SK-N-MC (cell line): ENCODE measurements at regions not wholly inside any gene's neighbourhood (a gene's known extent, or its start where the extent isn't known, plus 50 kb on each side); places are given as distances from the start of the nearest gene placed in this dataset.

ENCODE experiments used
- EZH2 ChIP-seq: fragments of 200-600 bp; sonication (generic); IDR thresholded peaks from one replicate; pipeline ENCODE4 v1.6.1; 2017; ENCODE audit warnings: antibody characterized with exemption
- FOXP2 ChIP-seq: optimal IDR thresholded peaks from 2 replicates; pipeline ENCODE3; 2011; ENCODE audit warnings: mild to moderate bottlenecking, moderate library complexity; ENCODE audit not compliant: insufficient read depth; ENCODE audit errors: extremely low read length, control extremely low read depth
- POLR2AphosphoS5 ChIP-seq: IDR thresholded peaks from 2 replicates; pipeline ENCODE4 v1.6.1; 2012; ENCODE audit warnings: mild to moderate bottlenecking, low read depth, low read length, borderline replicate concordance

GRCh38 chr4:124329134-124329533, 383.4 kb downstream of the ANKRD50 start:
- TF ChIP-seq EZH2 = no peak
- no peak for TF ChIP-seq POLR2AphosphoS5
- TF ChIP-seq FOXP2 = no peak
